Endodermal cell (in vitro differentiated cells): ENCODE measurements at regions not wholly inside any gene's neighbourhood (a gene's known extent, or its start where the extent isn't known, plus 50 kb on each side); places are given as distances from the start of the nearest gene placed in this dataset.

Experiments
- DNase-seq: peaks from one replicate; pipeline ENCODE4 v3.0.0-alpha.2; 2017
- H3K27ac ChIP-seq: 2 replicates; pipeline ENCODE4 v1.5.1; 2013; ENCODE audit warnings: mild to moderate bottlenecking, low read depth, low read length, moderate library complexity
- H3K27me3 ChIP-seq: 2 replicates; pipeline ENCODE4 v1.6.1; 2013; ENCODE audit warnings: mild to moderate bottlenecking, low read length, moderate library complexity; ENCODE audit not compliant: insufficient read depth, control insufficient read depth, poor library complexity, severe bottlenecking
- H3K36me3 ChIP-seq: 2 replicates; pipeline ENCODE4 v1.7.0; 2013; ENCODE audit warnings: mild to moderate bottlenecking, low read length, moderate library complexity; ENCODE audit not compliant: control insufficient read depth, insufficient read depth
- H3K4me1 ChIP-seq: one replicate; pipeline ENCODE4 v1.7.0; 2013; ENCODE audit warnings: low read length; ENCODE audit not compliant: control insufficient read depth, insufficient read depth
- H3K4me3 ChIP-seq: 2 replicates; pipeline ENCODE4 v1.5.1; 2013; ENCODE audit warnings: mild to moderate bottlenecking, low read length, moderate library complexity
- H3K9ac ChIP-seq: 2 replicates; pipeline ENCODE4 v1.6.1; 2013; ENCODE audit warnings: mild to moderate bottlenecking, low read length, moderate library complexity; ENCODE audit not compliant: poor library complexity, severe bottlenecking; ENCODE audit errors: extremely low read depth
- H3K9me3 ChIP-seq: 2 replicates; pipeline ENCODE4 v1.6.1; 2013; ENCODE audit warnings: mild to moderate bottlenecking, low read length, moderate library complexity; ENCODE audit not compliant: control insufficient read depth
- H3K27ac Mint-ChIP-seq: 2 replicates; pipeline ENCODE4 v1.8.0; 2020; ENCODE audit warnings: mixed read lengths
- H3K27me3 Mint-ChIP-seq: 2 replicates; pipeline ENCODE4 v1.8.0; 2021; ENCODE audit warnings: mild to moderate bottlenecking, mixed read lengths; ENCODE audit not compliant: insufficient read depth
- H3K36me3 Mint-ChIP-seq: 2 replicates; pipeline ENCODE4 v1.8.0; 2020; ENCODE audit warnings: low read depth, mixed read lengths
- H3K4me1 Mint-ChIP-seq: 2 replicates; pipeline ENCODE4 v1.8.0; 2020; ENCODE audit warnings: mixed read lengths
- H3K4me3 Mint-ChIP-seq: 2 replicates; pipeline ENCODE4 v1.8.0; 2020; ENCODE audit warnings: mild to moderate bottlenecking, moderate library complexity, mixed read lengths
- H3K9me3 Mint-ChIP-seq: 2 replicates; pipeline ENCODE4 v1.8.0; 2020; ENCODE audit warnings: mild to moderate bottlenecking, mixed read lengths
- CTCF ChIP-seq: fragments of 200-600 bp; sonication (generic); conservative IDR thresholded peaks from 2 replicates; pipeline ENCODE4 v1.5.0; 2021; ENCODE audit warnings: antibody characterized with exemption, mild to moderate bottlenecking
- WGBS, 2 experiments: methylation state at CpG; one replicate each; pipeline versions ENCODE4 v1.1.5 to v1.1.7; 2013; ENCODE audit warnings: missing lambda C conversion rate in 2 of 2, mixed read lengths in 1 of 2; ENCODE audit not compliant: insufficient coverage in 1 of 2, insufficient read length in 1 of 2; 5-methylcytosine and 5-hydroxymethylcytosine counted together

GRCh38 chr4:138611017-138611416 lies 368.9 kb upstream of the SLC7A11 start:
- H3K9me3 Mint-ChIP-seq, result peaks cover 7% of the 10 kb centered on the region
- Histone ChIP-seq H3K9ac (no peak overlapping the region), H3K36me3 (no peaks in the 10 kb centered on the region), H3K27me3 (no peaks in the 10 kb centered on the region), H3K4me3 (no peak overlapping the region), H3K27ac (no peak overlapping the region), H3K4me1 (no peaks in the 10 kb centered on the region), H3K9me3 (no peaks in the 10 kb centered on the region)
- peaks cover 2% of the 10 kb centered on the region for H3K27me3 Mint-ChIP-seq
- TF ChIP-seq CTCF, result no peak
- H3K4me3 Mint-ChIP-seq, result no peak overlapping the region
- peaks cover under 1% of the 10 kb centered on the region for H3K36me3 Mint-ChIP-seq
- no peak overlapping the region for H3K27ac Mint-ChIP-seq
- WGBS, 2 experiments, result 83 to 100% methylated on average over 1 of the region's 1 CpG
- peaks cover 25% of the 10 kb centered on the region for H3K4me1 Mint-ChIP-seq
- no peak for DNase-seq

- Mint-ChIP-seq H3K4me1 (peaks cover 25% of the 10 kb centered on the region), H3K9me3 (no peaks in the 10 kb centered on the region), H3K27me3 (peaks cover 2% of the 10 kb centered on the region), H3K36me3 (no peaks in the 10 kb centered on the region), H3K27ac (no peak overlapping the region), H3K4me3 (no peak overlapping the region)
- no peak overlapping the region for H3K9ac ChIP-seq
- H3K27me3 ChIP-seq, result no peaks in the 10 kb centered on the region
- no peak overlapping the region for H3K4me3 ChIP-seq
- TF ChIP-seq CTCF, result no peak
- WGBS, 2 experiments, result 84 to 90% methylated on average over 2 of the region's 2 CpGs
- H3K27ac ChIP-seq, result no peak overlapping the region
- no peaks in the 10 kb centered on the region for H3K36me3 ChIP-seq
- DNase-seq, result no peak
- no peaks in the 10 kb centered on the region for H3K4me1 ChIP-seq
- no peaks in the 10 kb centered on the region for H3K9me3 ChIP-seq
These were observed 367.8 kb upstream of the SLC7A11 start for GRCh38 chr4:138609943-138610350.

- Mint-ChIP-seq H3K9me3 (peaks cover 14% of the 10 kb centered on the region), H3K4me3 (no peak overlapping the region), H3K27me3 (no peaks in the 10 kb centered on the region), H3K27ac (no peak overlapping the region), H3K36me3 (no peaks in the 10 kb centered on the region), H3K4me1 (no peaks in the 10 kb centered on the region)
- Histone ChIP-seq H3K9me3 (peaks cover 4% of the 10 kb centered on the region), H3K4me1 (no peaks in the 10 kb centered on the region), H3K9ac (no peak overlapping the region), H3K27ac (no peak overlapping the region), H3K4me3 (no peak overlapping the region), H3K27me3 (no peaks in the 10 kb centered on the region), H3K36me3 (no peaks in the 10 kb centered on the region)
- no peak for TF ChIP-seq CTCF
- 84 to 92% methylated on average over 2 of the region's 2 CpGs for WGBS, 2 experiments
- no peak for DNase-seq
These were observed 362.4 kb upstream of the SLC7A11 start for GRCh38 chr4:138604556-138604955.
